ENCODE measurements at regions not wholly inside any gene's neighbourhood (a gene's known extent, or its start where the extent isn't known, plus 50 kb on each side); places are given as distances from the start of the nearest gene placed in this dataset.

DNA sequence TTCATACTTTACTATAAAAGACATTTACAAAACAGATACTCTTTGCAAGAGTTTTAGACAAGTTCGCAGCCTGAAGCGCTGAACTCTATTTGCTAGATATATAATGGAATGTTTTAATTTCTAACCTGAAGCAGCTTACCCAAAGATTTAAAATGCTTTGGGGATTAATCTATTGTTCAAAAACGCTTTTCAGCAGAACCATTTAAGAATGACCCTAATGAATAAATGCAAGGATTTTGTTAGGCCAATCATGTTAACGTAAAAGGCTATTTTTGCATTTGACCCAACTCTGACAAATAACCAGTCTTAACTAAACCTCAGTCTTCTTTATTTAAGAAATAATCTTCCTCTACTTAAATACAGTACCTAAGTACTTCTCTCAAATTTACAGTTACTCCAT lies 406.7 kb upstream of the POT1 start:
- no peak overlapping the region for H3K4me2 ChIP-seq (ENCODE audit: low read length)
- Mint-ChIP-seq H3K4me1 (ENCODE audit: low read depth, unreplicated experiment) (no peaks in the 10 kb centered on the region), H3K36me3 (ENCODE audit: low read depth, unreplicated experiment) (no peaks in the 10 kb centered on the region), H3K9me3 (ENCODE audit: unreplicated experiment) (peaks cover 5% of the 10 kb centered on the region), H3K27ac (ENCODE audit: unreplicated experiment) (no peak overlapping the region), H3K4me3 (ENCODE audit: unreplicated experiment) (no peak overlapping the region), H3K27me3 (ENCODE audit: low read depth, unreplicated experiment) (no peaks in the 10 kb centered on the region)
- DNase-seq (ENCODE audit: low read depth) (no peak), FAIRE-seq (no peak)
- H3K4me3 ChIP-seq (ENCODE audit: insufficient read depth, low read depth, low read length), result no peak overlapping the region
- TF ChIP-seq, protein P1, sequence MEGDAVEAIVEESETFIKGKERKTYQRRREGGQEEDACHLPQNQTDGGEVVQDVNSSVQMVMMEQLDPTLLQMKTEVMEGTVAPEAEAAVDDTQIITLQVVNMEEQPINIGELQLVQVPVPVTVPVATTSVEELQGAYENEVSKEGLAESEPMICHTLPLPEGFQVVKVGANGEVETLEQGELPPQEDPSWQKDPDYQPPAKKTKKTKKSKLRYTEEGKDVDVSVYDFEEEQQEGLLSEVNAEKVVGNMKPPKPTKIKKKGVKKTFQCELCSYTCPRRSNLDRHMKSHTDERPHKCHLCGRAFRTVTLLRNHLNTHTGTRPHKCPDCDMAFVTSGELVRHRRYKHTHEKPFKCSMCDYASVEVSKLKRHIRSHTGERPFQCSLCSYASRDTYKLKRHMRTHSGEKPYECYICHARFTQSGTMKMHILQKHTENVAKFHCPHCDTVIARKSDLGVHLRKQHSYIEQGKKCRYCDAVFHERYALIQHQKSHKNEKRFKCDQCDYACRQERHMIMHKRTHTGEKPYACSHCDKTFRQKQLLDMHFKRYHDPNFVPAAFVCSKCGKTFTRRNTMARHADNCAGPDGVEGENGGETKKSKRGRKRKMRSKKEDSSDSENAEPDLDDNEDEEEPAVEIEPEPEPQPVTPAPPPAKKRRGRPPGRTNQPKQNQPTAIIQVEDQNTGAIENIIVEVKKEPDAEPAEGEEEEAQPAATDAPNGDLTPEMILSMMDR (IDR thresholded peaks at IDR 0.05; ENCODE audit: insufficient read depth, low read depth, low read length), result no peak
- no peak for TF ChIP-seq EZH2 (IDR thresholded peaks at IDR 0.05; ENCODE audit: insufficient read depth, low read length)
- no peak overlapping the region for H2AFZ ChIP-seq (ENCODE audit: low read depth, low read length)
- no peak overlapping the region for H3K27ac ChIP-seq (ENCODE audit: low read depth, low read length)
- H3K9ac ChIP-seq (ENCODE audit: low read length), result no peak overlapping the region
- H3K27me3 ChIP-seq (ENCODE audit: insufficient read depth, low read length), result no peaks in the 10 kb centered on the region
- no peaks in the 10 kb centered on the region for H3K79me2 ChIP-seq (ENCODE audit: insufficient read depth, low read length)
- H3K36me3 ChIP-seq (ENCODE audit: insufficient read depth, low read length), result no peaks in the 10 kb centered on the region
- H4K20me1 ChIP-seq (ENCODE audit: insufficient read depth, low read length), result no peaks in the 10 kb centered on the region
- no peaks in the 10 kb centered on the region for H3K4me1 ChIP-seq (ENCODE audit: insufficient read depth, low read length)
- no peaks in the 10 kb centered on the region for H3K9me3 ChIP-seq (ENCODE audit: insufficient read depth, low read depth, low read length)

DNA sequence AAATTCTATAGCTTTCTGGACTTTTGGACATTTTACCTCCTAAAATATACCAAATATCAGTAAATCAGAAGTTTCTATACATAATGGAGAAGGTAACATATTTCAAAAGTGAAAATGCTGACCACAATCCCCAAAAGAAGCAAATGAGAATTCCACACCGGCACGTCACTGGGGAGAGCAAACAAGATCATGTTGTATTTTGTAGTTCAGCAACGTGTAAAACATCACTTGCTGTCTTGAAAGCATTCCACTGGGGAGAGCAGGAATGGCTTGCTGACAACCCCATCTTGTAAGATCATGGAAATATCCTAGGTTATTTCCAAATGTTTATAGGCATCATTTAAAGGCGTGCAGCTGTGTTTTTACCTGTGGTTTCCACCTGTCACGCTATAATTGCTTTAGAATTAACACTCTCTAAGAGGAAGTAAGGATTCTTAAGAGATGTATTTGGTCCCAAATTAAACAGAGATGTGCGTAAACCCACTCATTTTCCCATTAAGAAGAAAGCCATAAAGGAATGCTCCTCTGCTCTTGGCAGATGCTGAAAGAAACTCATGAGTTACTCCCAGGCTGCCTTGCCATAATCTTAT lies 397.1 kb upstream of the POT1 start:
- TF ChIP-seq, protein P1 (IDR thresholded peaks at IDR 0.05; ENCODE audit: insufficient read depth, low read depth, low read length), result no peak
- no peak for TF ChIP-seq EZH2 (IDR thresholded peaks at IDR 0.05; ENCODE audit: insufficient read depth, low read length)
- H3K27ac Mint-ChIP-seq (ENCODE audit: unreplicated experiment), result no peak overlapping the region
- Histone ChIP-seq H3K27me3 (ENCODE audit: insufficient read depth, low read length) (no peaks in the 10 kb centered on the region), H3K79me2 (ENCODE audit: insufficient read depth, low read length) (no peaks in the 10 kb centered on the region), H3K4me3 (ENCODE audit: insufficient read depth, low read depth, low read length) (no peak overlapping the region), H3K4me2 (ENCODE audit: low read length) (no peak overlapping the region), H3K27ac (ENCODE audit: low read depth, low read length) (no peak overlapping the region), H2AFZ (ENCODE audit: low read depth, low read length) (no peak overlapping the region), H4K20me1 (ENCODE audit: insufficient read depth, low read length) (no peaks in the 10 kb centered on the region), H3K36me3 (ENCODE audit: insufficient read depth, low read length) (no peaks in the 10 kb centered on the region), H3K9me3 (ENCODE audit: insufficient read depth, low read depth, low read length) (no peaks in the 10 kb centered on the region), H3K9ac (ENCODE audit: low read length) (no peak overlapping the region), H3K4me1 (ENCODE audit: insufficient read depth, low read length) (no peaks in the 10 kb centered on the region)
- H3K27me3 Mint-ChIP-seq (ENCODE audit: low read depth, unreplicated experiment), result no peaks in the 10 kb centered on the region
- H3K4me3 Mint-ChIP-seq (ENCODE audit: unreplicated experiment), result no peak overlapping the region
- no peaks in the 10 kb centered on the region for H3K9me3 Mint-ChIP-seq (ENCODE audit: unreplicated experiment)
- H3K4me1 Mint-ChIP-seq (ENCODE audit: low read depth, unreplicated experiment), result no peaks in the 10 kb centered on the region
- DNase-seq (ENCODE audit: low read depth) (no peak), FAIRE-seq (no peak)
- H3K36me3 Mint-ChIP-seq (ENCODE audit: low read depth, unreplicated experiment), result no peaks in the 10 kb centered on the region

DNA sequence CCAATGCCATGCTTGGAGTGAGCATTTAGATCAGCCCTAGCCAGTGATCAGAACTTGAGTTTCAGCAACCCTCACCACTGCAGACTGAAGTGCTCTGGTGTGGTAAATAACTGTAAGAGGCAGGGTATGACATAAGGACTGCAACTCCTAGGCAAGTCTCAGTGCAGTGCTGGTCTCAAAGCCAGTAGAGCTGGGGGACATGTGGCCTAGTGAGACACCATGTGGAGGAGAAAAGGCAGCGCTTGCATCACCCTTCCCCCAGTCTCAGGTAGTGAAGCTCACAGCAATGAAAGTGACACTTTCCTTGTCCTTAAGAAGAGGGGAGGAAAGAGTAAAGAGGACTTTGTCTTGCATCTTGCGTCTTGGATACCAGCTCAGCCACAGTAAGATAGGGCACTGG lies 386.8 kb upstream of the POT1 start:
- H4K20me1 ChIP-seq (ENCODE audit: insufficient read depth, low read length), result no peaks in the 10 kb centered on the region
- FAIRE-seq, result no peak
- no peaks in the 10 kb centered on the region for H3K27me3 Mint-ChIP-seq (ENCODE audit: low read depth, unreplicated experiment)
- H3K4me1 Mint-ChIP-seq (ENCODE audit: low read depth, unreplicated experiment), result no peaks in the 10 kb centered on the region
- no peak overlapping the region for H3K4me2 ChIP-seq (ENCODE audit: low read length)
- no peak for DNase-seq (ENCODE audit: low read depth)
- no peaks in the 10 kb centered on the region for H3K36me3 Mint-ChIP-seq (ENCODE audit: low read depth, unreplicated experiment)
- H2AFZ ChIP-seq (ENCODE audit: low read depth, low read length), result no peak overlapping the region
- no peak overlapping the region for H3K27ac Mint-ChIP-seq (ENCODE audit: unreplicated experiment)
- no peak overlapping the region for H3K9ac ChIP-seq (ENCODE audit: low read length)
- no peaks in the 10 kb centered on the region for H3K27me3 ChIP-seq (ENCODE audit: insufficient read depth, low read length)
- no peak overlapping the region for H3K4me3 ChIP-seq (ENCODE audit: insufficient read depth, low read depth, low read length)
- TF ChIP-seq EZH2 (IDR thresholded peaks at IDR 0.05; ENCODE audit: insufficient read depth, low read length), result no peak
- TF ChIP-seq, protein P1 (IDR thresholded peaks at IDR 0.05; ENCODE audit: insufficient read depth, low read depth, low read length), result no peak
- no peak overlapping the region for H3K27ac ChIP-seq (ENCODE audit: low read depth, low read length)
- no peaks in the 10 kb centered on the region for H3K36me3 ChIP-seq (ENCODE audit: insufficient read depth, low read length)
- no peaks in the 10 kb centered on the region for H3K4me1 ChIP-seq (ENCODE audit: insufficient read depth, low read length)
- H3K9me3 ChIP-seq (ENCODE audit: insufficient read depth, low read depth, low read length), result no peaks in the 10 kb centered on the region
- H3K4me3 Mint-ChIP-seq (ENCODE audit: unreplicated experiment), result no peak overlapping the region
- no peaks in the 10 kb centered on the region for H3K79me2 ChIP-seq (ENCODE audit: insufficient read depth, low read length)
- peaks cover 3% of the 10 kb centered on the region for H3K9me3 Mint-ChIP-seq (ENCODE audit: unreplicated experiment)

Data from astrocyte (in vitro differentiated cells and primary cell).